ENCODE measurements at regions not wholly inside any gene's neighbourhood (a gene's known extent, or its start where the extent isn't known, plus 50 kb on each side); places are given as distances from the start of the nearest gene placed in this dataset.

DNA sequence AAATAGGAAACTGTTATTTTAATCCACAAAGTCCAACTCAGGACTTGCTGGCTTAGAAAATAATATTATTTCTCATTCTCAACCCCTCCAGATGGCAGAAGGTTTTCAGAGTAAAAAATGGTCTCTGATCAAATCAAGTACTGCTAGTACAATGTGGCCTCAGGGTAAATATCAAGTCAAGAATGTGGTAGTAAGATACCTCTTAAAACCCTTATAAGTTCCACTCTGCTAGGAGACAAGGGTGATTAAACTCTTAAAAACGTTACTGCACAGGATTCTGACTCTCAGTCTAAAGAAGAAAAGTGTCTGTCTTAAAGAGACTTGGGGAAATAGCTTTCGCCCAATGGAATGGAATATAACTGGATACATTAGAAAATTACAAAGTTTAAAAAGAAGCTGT lies 120.8 kb upstream of the PDE4D start:
- no peak for DNase-seq
- Histone ChIP-seq H3K27ac (no peak overlapping the region), H3K4me3 (no peak overlapping the region), H3K27me3 (no peaks in the 10 kb centered on the region), H3K9me3 (no peaks in the 10 kb centered on the region), H3K4me1 (no peaks in the 10 kb centered on the region), H3K36me3 (no peaks in the 10 kb centered on the region)
- in situ Hi-C loops (cut with MboI; ENCODE audit: low pct_ligation_motif_present in 1 of 4, low pct_unique_long_range_greater_than_20kb in 1 of 4, low sequenced_read_pairs in 3 of 4) (no loop called here), intact Hi-C loops (cut with DNase I; ENCODE audit: low total_unique reads) (no loop called here)
- TF ChIP-seq, protein P1, sequence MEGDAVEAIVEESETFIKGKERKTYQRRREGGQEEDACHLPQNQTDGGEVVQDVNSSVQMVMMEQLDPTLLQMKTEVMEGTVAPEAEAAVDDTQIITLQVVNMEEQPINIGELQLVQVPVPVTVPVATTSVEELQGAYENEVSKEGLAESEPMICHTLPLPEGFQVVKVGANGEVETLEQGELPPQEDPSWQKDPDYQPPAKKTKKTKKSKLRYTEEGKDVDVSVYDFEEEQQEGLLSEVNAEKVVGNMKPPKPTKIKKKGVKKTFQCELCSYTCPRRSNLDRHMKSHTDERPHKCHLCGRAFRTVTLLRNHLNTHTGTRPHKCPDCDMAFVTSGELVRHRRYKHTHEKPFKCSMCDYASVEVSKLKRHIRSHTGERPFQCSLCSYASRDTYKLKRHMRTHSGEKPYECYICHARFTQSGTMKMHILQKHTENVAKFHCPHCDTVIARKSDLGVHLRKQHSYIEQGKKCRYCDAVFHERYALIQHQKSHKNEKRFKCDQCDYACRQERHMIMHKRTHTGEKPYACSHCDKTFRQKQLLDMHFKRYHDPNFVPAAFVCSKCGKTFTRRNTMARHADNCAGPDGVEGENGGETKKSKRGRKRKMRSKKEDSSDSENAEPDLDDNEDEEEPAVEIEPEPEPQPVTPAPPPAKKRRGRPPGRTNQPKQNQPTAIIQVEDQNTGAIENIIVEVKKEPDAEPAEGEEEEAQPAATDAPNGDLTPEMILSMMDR (IDR thresholded peaks at IDR 0.05), result no peak
- TF ChIP-seq EP300 (IDR thresholded peaks at IDR 0.05; ENCODE audit: low read depth), result no peak
- TF ChIP-seq POLR2A (IDR thresholded peaks at IDR 0.05), result no peak
- no peak for TF ChIP-seq POLR2AphosphoS5 (IDR thresholded peaks at IDR 0.05)
- WGBS, 2 donors (ENCODE audit: low coverage in 1 of 2), result 68 to 69% methylated on average over 2 of the region's 2 CpGs

DNA sequence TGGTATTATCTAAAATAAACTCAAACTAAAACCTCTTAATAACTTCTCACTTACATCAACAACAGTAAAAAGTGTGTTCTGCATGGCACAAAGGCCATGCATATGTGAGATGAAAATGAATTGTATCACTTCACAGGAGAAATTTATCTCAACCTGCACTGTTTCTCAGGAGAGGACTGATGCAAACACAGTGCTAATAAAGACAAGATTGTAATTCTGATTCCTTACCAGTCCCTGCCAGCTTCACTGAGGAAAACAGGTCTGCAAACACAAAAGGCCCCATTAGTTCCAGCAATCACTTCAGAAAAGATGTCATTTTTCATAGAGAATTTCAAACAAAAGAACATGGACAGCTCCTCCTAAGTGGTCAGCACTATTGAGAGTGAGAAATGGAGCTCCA lies 117.3 kb upstream of the PDE4D start:
- in situ Hi-C loops (cut with MboI; ENCODE audit: low pct_ligation_motif_present in 1 of 4, low pct_unique_long_range_greater_than_20kb in 1 of 4, low sequenced_read_pairs in 3 of 4), result no loop called here
- Histone ChIP-seq H3K9me3 (no peaks in the 10 kb centered on the region), H3K4me3 (no peak overlapping the region), H3K4me1 (no peaks in the 10 kb centered on the region), H3K36me3 (no peaks in the 10 kb centered on the region), H3K27ac (no peak overlapping the region), H3K27me3 (no peaks in the 10 kb centered on the region)
- no peak for DNase-seq
- no peak for TF ChIP-seq POLR2AphosphoS5 (IDR thresholded peaks at IDR 0.05)
- TF ChIP-seq POLR2A (IDR thresholded peaks at IDR 0.05), result no peak
- TF ChIP-seq EP300 (IDR thresholded peaks at IDR 0.05; ENCODE audit: low read depth), result no peak
- TF ChIP-seq, protein P1 (IDR thresholded peaks at IDR 0.05), result no peak
- intact Hi-C loops (cut with DNase I; ENCODE audit: low total_unique reads), result no loop called here

DNA sequence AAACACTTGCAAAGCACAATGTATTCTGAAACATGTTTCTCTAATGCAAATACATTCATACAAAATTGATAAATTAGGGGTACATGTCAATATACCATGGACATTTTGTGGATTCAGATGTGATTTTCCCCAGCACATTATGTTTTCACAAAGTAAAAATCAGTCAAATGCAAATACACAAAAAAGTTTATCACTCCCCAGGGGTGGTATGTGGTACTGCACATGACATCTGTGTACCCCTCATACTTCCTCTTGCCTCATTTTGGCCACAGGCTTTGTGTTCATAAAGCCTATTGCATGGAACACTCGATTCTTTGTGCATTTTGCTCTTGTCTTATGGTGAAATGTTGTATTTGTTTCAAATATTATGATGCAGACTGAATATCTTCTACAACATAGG lies 116.8 kb upstream of the PDE4D start:
- no peak for TF ChIP-seq POLR2AphosphoS5 (IDR thresholded peaks at IDR 0.05)
- TF ChIP-seq, protein P1 (IDR thresholded peaks at IDR 0.05), result peak in 1 of 5 experiments; percentile 13
- intact Hi-C loops (cut with DNase I; ENCODE audit: low total_unique reads) (no loop called here), in situ Hi-C loops (cut with MboI; ENCODE audit: low pct_ligation_motif_present in 1 of 4, low pct_unique_long_range_greater_than_20kb in 1 of 4, low sequenced_read_pairs in 3 of 4) (no loop called here)
- no peak overlapping the region for H3K27ac ChIP-seq
- H3K27me3 ChIP-seq, result no peaks in the 10 kb centered on the region
- WGBS, 2 donors (ENCODE audit: low coverage in 1 of 2), result 34 to 57% methylated on average over 1 of the region's 1 CpG
- H3K4me3 ChIP-seq, result no peak overlapping the region
- H3K9me3 ChIP-seq, result no peaks in the 10 kb centered on the region
- H3K36me3 ChIP-seq, result no peaks in the 10 kb centered on the region
- no peak for DNase-seq
- no peaks in the 10 kb centered on the region for H3K4me1 ChIP-seq

DNA sequence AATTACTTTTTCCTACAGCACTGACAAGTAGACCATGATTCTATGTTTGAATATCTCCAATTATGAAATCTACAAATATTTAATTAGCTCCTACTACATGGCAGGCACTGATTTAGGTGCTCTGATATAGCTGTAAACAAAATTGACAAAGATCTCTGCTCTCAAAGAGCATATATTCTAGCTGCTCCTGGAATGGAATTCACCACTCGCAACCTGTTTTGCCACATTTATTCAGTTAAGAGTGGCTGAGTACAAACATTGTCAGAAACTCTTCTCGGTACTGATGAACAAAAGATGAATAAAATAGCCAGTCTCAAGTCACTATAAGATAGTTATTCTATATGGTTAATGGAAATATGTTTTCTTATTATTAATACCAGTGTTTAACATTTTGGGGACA lies 114.2 kb upstream of the PDE4D start:
- TF ChIP-seq EP300 (IDR thresholded peaks at IDR 0.05; ENCODE audit: low read depth), result no peak
- TF ChIP-seq, protein P1 (IDR thresholded peaks at IDR 0.05), result no peak
- no peak for DNase-seq
- no peaks in the 10 kb centered on the region for H3K27me3 ChIP-seq
- in situ Hi-C loops (cut with MboI; ENCODE audit: low pct_ligation_motif_present in 1 of 4, low pct_unique_long_range_greater_than_20kb in 1 of 4, low sequenced_read_pairs in 3 of 4), result no loop called here
- peaks cover 0 to 7% of the 10 kb centered on the region in 2 donors for H3K9me3 ChIP-seq
- H3K4me1 ChIP-seq, result no peaks in the 10 kb centered on the region
- no peak overlapping the region for H3K27ac ChIP-seq
- 79 to 89% methylated on average over 2 of the region's 2 CpGs for WGBS, 2 donors (ENCODE audit: low coverage in 1 of 2)
- no peak overlapping the region for H3K4me3 ChIP-seq
- H3K36me3 ChIP-seq, result no peaks in the 10 kb centered on the region
- intact Hi-C loops (cut with DNase I; ENCODE audit: low total_unique reads), result no loop called here

Measured in transverse colon (tissue), 4 donors.